AG10803 (cell line): ENCODE measurements at regions not wholly inside any gene's neighbourhood (a gene's known extent, or its start where the extent isn't known, plus 50 kb on each side); places are given as distances from the start of the nearest gene placed in this dataset.

Experiments
- DNase-seq: peaks from one replicate; pipeline ENCODE4 v3.0.0; 2010; ENCODE audit warnings: low read depth
- H3K4me3 ChIP-seq: 2 replicates; pipeline ENCODE4 v1.5.1; 2011; ENCODE audit warnings: mild to moderate bottlenecking, low read length, control low read depth
- CTCF ChIP-seq: conservative IDR thresholded peaks from 2 replicates; pipeline ENCODE4 v1.5.1; 2011; ENCODE audit warnings: mild to moderate bottlenecking, low read length, control low read depth, inconsistent platforms

DNA sequence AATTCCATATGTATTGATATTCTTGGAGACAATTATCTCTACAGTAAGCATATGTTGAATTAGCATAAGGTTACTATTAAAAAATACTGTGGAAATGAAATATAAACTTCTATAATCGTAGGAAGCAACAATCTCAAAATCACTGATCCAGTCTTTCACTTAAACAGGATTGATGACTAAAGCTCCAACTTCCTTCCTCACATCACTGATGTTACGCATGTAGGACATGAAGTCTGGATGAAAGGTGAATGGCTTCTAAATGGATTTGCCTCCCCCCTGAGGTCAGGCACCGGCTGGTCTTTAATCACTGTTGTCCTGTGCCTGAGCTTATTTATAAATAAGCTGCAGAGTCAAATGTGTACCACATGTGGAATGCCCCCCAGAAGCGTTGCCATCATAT, 157.1 kb upstream of the NFIB start:
- TF ChIP-seq CTCF: no peak
- no peak overlapping the region for H3K4me3 ChIP-seq
- no peak for DNase-seq

GRCh38 chr9:14467675-14468374, 153.9 kb upstream of the NFIB start:
- no peak overlapping the region for H3K4me3 ChIP-seq
- DNase-seq: no peak
- no peak for TF ChIP-seq CTCF

GRCh38 chr9:14466828-14467227, 152.9 kb upstream of the NFIB start:
- no peak for DNase-seq
- no peak for TF ChIP-seq CTCF
- H3K4me3 ChIP-seq: no peak overlapping the region

DNA sequence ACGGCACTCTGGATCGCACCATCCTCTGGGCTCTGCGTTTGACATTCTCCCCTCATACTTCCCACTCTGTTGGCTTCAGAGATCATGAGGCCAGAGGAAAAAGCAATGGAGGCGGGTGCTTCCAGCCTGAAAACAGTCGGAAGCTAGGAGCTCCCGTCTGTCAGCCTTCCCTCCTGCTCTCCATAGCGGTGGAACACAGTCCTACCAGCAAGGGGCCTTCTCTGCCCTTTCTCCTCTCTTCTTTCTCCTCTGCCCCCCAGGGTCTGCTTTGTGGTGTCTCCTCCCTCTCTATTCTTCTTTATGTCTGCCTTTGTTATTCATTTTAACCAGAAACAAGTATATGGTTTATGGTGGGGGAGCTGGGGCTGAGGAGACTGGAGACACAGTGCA, 152.5 kb upstream of the NFIB start:
- no peak for DNase-seq
- TF ChIP-seq CTCF: no peak
- H3K4me3 ChIP-seq: no peak overlapping the region

- DNase-seq: no peak
- no peak for TF ChIP-seq CTCF
- H3K4me3 ChIP-seq: no peak overlapping the region
Measured at GRCh38 chr9:14462950-14463349, 149.0 kb upstream of the NFIB start.

GRCh38 chr9:14455243-14455642, 141.3 kb upstream of the NFIB start:
- no peak overlapping the region for H3K4me3 ChIP-seq
- no peak for TF ChIP-seq CTCF
- DNase-seq: no peak

DNA sequence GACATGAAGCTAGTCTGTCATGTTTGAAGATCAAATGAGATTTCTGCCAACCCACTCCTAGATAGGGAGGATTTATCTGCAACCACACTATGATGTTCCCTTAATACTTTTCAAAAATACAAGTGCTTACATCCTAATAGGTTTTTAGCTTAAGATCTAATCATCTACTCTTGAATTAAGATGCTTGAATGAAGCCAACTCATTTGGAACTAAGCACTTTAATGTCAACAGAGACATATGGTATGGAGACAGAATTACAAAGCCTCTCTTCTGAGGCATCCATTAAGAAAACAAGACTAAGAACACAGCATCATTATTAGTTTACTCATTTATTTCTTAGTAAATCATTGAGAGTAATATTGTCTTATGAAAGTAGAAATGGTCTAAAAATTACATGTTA, 139.3 kb upstream of the NFIB start:
- no peak overlapping the region for H3K4me3 ChIP-seq
- TF ChIP-seq CTCF: no peak
- no peak for DNase-seq
